SKM-1 (cell line): ENCODE measurements at regions not wholly inside any gene's neighbourhood (a gene's known extent, or its start where the extent isn't known, plus 50 kb on each side); places are given as distances from the start of the nearest gene placed in this dataset.

Source experiments
- DNase-seq: peaks from one replicate; lab custom pipeline; 2025; ENCODE audit not compliant: unreplicated experiment; lab: John Stamatoyannopoulos, UW

DNA sequence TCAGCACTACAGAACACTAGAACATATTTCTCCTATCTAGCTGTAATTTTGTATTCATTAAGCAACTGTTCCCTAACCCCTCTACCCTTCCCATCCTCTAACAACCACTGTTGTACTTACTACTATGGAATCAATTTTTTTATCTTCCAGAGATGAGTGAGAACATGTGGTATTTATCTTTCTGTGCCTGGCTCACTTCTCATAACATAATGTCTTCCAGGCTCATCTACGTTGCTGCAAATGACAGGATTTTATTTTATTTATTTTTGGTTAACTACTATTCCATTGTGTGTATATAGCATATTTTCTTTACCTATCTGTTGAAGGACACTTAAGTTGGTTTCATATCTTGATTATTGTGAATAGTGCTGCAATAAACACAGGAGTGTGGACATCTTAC lies 200.9 kb upstream of the CHRM2 start:
- DNase-seq = no peak

DNA sequence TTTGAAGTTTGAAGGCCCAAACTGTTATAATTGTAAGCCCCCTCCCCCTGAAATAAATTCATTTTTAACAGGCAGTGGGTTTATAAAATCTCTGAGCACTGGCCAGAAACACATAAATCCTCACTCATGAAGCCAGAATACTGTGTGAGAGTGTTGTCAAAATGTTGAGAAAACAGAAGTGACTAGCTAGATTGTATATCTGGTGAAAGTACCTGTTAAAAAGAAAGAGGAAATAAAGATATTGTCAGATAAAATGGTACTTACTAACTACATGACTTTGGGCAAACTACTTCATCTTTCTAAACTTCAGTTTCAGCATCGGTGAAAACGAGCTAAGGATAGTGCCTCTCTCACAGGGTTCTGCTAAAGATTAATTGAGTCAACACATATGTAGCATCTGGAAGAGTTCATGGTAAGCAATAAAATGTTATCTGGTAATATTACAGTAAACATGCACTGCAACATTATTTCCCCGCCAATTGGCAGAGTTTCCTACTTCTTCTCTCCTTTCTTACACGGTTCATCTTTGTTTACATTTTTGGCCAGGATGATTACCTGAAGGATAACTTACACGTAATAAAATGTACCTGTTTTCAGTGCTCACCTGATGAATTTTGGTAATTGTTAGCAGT lies 202.5 kb upstream of the CHRM2 start:
- DNase-seq = no peak

DNA sequence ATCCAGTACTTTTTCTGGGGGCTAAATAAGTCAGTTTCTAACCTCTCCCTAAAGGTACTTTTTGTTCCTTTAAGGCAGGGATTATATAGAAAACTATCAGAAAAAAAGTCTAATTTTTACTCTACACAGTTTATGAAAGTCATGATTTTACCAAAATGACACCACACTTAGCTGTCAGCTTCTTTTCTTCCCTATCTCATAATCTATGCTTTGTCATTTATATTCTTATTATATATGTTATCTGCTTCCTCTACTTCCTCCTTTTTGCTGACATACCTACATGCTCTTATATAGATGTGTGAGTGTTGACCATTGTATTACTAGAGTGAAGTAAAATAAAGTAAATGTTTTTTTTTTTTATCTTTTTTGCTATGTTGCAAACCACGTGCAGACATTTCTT lies 203.9 kb upstream of the CHRM2 start:
- no peak for DNase-seq

DNA sequence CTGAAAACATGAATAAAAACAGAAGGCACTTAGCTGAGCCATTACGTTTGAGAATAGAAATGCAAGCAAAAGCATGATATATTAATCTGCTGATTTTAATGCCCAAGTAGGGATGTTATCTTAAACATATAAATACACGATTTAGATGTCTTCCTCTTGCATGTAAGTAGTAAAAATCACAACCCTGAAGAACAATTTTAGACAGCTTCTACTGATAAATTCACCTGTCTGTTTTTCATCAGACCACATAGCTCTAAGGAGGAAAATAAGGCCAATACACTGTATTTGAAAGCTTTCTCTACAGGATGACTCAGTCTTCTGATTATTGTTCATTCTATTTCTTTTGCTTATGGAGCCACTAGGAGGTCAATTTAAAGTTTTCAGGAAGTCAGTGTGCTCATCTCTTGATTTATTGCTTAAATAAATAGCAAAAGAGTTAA lies 210.9 kb upstream of the CHRM2 start:
- DNase-seq = no peak

DNA sequence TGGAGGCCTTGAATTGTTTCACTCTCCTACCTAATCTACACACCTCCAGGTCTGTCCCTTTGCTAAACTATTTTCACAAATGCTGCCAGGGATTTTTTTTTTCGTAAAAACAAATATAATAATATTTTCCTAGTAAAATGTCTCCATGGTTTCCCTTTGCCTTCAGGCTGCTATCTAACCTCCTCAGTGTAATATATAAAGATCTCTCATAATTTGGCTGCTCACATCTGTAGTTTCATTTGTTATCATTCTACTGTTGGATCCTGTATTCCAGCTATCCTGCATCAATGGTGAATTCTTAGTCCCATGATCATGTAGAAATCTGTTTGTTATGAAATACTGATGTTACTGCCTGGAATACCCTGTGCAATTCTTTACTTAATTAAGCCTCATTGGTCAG lies 211.9 kb upstream of the CHRM2 start:
- DNase-seq = no peak

DNA sequence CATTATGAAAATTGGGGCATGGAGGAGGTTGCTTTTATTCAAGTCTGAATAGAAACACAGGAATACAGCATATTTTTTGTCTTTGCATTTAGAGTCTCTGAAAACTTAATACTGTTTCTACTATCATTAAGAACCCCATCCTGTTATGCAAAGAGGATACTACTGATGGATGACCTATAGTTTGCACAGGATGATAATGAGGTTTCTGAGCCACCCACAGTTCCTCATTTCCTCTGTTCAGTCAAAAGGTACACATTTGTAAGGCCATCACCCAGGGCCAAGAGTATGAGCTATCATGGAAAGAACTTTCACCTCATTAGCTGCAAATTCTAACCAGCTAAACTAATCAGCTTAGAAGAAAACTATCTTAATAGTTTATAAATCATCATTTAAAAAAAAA lies 213.0 kb upstream of the CHRM2 start:
- no peak for DNase-seq

DNA sequence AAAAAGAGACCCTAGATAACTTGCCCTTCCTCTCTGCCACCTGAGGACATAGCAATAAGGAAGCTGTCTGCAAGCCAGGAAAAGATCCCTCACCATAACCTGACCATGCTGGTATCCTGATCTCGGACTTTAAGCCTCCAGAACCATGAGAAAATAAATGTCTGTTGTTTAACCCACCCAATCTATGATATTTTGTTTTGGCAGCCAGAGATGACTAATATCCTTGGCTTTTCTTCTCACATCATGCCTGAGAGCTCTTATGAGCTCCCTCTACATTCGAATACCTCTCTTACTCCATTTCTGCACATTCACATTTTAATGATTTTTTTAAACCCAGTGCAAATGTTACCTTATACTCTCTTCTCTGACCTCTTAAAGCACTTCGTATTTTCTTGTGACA lies 214.0 kb upstream of the CHRM2 start:
- DNase-seq = no peak

DNA sequence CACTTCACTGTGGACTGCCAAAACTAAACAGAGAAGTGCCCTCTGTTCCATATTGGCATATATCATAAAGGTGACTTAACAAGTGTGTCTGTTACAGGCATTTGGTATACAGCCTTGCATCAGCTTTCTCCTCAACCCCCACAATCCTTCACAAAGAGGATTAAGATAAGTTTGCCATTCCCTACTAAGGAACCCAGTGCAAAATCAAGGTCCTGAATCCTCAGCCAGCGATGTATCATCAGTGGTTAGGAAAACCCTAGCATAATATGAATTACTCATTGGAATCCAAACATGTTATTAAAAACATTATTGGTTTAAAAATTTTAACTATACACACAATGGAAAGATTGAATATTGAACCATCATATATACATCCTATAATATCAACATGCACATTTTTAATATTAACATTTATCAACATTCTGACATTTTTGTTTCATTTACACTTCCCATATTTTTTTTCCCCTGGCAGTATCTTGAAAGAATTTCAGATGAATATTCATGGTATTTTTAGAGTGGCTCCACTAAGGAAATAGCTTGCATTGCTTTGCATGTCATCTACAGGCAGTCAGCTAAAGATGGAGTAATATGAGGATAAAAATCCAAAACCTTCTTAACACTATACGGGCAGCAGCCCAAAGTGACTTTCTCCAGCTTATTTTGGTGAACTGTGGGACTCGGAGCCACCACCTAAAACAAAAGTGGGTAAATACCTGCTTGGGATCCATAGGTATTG lies 215.6 kb upstream of the CHRM2 start:
- DNase-seq = no peak

DNA sequence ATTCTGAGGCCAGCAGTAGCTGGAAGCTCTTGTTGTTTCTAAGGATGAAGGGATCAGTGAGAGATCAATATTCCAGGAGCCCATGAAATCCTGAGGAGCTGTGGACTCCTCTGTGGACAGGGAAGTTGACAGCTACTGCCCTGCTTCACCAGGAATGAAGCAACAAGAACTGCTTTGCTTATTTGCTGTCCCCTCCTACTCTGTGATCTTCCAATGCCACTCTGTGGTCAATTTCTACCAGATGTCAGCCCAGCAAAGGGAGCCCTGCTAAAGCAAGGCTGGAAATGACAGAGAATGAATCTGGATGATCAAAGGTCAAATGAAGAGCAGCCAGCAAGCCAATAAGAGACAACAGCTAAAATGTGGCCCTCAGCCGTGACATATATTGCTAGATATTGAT lies 227.5 kb upstream of the CHRM2 start:
- DNase-seq = no peak

DNA sequence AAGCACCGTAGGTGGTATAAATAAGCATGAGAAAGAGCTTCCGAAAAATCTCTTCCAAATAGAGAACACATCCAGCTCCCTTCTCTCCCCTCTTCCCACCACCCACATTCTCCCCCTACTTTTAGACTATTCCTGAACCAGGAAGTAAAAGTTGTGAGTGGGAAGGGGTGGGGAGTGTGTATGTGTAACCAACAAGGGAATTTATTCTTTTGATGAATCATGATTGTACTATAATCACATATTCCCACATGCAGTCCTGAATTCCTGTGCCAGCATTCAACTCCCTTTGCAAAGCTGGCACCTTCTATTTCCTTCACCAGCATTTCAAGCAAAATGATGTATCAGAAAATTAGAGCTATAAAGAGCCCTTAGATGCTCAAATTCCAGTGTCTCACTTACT lies 230.6 kb upstream of the CHRM2 start:
- no peak for DNase-seq

DNA sequence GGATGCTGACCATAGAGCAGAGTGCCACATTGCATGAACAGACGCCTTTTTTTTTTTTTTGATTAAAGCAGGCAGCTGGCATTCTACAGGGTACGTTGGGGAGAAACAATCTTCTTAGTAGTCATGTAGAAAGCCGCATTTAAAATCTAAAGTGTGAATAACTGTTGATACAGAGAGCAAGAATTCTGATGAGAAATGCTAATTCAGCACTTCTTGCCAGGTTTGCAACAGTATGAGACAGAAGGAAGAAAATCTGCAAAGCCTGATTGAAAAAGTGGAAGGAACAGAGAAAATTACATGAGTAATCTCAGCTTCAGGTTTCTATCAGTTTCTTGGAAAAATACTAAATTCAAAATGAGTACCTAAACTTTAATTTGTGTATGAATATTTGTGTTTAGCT lies 232.7 kb upstream of the CHRM2 start:
- DNase-seq = no peak

DNA sequence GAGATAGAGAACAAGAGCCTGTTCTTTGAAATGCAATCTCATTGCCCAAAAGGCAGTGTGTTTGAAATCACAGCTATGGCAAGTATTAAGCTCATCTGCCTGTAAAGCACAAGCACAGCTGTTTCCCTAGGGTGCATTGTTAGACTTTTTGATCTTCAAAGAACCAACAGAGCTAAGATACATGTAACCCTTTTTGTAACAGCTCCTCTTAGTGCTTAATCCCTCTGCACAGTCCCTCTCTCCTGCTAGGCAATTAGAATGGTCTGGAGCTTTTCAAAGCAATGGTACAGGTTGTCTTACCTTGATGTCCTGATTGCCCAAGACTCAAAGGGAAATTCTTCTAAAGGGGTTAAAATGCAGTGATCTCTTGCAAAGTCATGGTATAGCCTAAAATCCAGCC lies 249.6 kb upstream of the CHRM2 start:
- no peak for DNase-seq

DNA sequence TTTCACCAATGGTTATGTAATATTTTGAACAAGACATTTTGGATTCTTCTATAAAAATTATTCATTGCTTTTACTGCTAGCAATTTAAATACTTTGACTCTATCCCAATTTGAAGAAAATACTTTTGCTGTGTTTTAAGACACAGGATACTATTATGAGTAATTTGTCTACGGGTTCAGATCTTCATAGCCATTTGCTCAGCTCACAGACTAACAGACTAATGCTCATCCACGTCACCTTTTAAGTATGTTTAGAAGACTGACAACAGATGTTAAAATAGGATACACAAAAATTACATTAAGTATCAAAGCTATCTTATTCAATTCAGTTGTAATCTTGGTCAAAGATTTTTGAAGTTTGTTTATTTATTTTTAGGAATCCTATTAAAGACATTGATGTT lies 251.3 kb upstream of the CHRM2 start:
- no peak for DNase-seq

DNA sequence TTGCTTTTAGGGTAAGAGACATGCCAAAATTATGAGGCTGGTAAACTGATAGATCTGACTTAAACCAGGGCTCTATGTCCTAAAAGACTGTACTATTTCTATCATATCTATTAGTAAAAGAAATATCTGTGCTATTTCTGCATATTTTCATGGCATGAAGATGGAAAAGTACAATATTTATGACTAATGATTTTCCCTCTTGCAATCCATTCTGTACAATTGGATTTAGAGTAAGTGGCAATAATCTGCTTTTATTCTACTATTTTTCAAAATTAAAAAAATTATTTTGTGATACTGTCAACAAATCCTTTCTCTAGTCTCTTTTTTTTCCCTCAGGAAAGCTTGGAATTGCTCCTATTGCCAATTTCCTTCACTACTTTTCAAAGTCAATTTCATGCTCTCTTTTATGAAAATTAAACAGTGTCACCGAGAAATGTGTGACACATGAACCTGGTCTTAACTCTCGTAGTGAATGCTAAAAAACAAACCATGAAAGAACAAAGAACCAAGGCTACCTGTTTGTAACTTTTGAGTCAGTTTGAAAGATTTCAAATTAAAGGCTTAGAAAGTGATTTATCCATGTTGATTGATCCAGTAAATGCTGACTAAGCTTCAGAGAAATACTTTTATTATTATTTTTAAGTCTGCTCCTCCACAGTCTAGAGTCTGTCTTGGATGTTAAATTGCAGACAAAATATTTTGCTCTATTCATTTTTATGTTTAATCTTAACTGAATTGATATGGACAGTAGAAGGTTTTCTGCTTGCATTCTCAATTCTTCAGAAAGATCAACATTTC lies 262.7 kb upstream of the CHRM2 start:
- DNase-seq = no peak

DNA sequence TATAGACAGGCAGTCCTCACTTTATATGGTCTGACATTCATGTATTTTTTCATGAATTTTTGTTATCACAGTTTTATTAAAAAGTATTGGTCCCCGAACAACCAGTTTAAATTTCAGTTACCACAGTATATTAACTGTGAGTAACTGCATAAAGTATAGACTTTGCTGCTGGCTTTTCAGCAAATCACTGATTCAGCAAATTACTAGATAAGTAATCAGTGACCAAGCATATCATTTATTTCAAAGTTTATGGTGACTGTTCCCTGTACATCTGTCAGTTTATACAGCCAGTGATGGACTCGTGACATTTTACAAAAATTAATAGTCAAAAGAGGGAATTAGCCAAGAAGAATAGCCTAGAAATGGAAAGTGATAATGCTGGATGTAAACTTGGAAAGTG lies 266.7 kb upstream of the CHRM2 start:
- no peak for DNase-seq

DNA sequence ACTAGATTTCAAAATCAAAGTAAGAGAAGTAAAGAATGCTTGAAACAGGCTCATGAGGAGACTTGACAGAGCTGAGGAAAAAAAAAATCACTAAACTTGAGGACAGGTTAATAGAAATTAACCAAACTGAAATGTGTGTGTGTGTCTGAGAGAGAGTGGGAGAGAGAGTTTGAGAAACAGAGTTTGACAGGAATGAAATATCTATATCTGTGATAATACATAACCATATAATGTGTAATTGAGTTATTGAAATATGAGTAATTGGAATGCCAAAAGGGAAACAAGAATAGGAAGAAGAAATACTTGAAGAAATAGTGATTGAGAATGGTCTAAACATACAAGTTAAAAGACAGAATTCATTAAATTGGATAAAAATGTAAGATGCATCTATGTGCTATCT lies 268.0 kb upstream of the CHRM2 start:
- DNase-seq = no peak

DNA sequence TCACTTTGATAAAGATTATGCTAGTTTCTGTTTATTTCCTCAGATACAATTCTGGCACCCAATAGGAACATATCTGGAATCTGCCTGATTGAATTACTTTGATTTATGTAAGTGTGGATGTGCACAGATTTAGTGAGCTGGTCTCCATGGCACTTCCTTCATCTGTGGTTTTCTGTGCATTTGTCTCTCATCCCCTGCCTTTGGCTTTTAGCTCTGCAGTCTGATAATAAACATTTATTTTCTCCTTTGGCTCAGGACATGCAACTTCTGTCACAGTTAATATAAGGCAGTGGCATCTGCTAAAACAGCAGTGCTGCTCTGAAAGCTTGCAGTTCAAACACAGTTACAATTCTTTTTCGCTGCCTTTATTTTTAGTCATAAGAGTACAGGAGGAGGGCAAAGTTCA lies 273.7 kb upstream of the CHRM2 start:
- DNase-seq = no peak

DNA sequence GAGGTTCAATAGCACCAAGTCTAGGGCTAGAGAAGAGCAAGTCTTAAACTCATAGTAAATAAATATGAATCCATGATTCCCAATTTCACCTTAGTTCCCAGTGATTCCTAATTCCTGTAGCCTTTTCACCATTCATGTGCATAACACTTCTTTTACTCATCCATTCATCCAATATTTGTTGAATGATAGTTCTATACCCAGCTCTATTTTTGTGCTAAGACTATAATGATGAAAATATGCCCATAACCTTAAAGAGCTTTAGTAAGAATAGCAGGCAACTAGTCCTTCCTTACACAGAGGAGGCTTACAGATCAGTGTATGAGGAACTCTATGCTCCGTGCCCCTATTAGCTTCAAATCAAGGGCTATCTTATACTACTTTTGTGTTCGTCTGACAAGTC lies 280.2 kb upstream of the CHRM2 start:
- DNase-seq = no peak

DNA sequence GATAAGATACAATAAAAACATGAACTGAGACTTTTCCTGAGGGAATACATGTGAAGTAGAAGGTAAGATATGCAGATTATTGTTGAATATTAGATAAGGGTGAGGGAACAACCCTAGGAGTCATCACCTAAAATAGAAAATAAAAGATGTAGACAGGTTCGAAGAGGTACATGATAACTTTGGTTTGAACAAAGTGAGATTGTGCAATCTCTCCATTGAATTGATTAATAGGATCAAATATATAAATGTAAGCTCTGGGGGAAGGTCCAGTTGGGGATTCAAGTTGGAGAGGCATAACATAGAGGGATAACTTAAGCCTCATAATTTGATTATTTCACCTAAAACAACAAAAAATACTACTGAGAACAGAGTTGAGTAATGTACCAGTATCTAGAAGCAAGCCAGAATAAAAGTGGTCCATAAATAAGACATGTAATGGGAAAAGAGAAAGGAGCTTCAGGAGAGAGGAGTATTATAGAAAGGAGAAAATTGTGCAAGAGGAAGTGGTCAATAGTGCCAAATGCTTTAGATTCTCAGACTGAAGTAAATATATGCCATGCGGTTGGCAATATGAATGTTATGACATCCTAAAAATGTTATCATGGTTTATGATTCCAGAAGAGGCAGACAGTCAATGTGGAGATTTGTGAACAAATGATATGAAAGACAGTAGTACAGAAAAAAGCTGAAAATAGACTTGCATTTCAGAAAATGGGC lies 282.3 kb upstream of the CHRM2 start:
- no peak for DNase-seq

DNA sequence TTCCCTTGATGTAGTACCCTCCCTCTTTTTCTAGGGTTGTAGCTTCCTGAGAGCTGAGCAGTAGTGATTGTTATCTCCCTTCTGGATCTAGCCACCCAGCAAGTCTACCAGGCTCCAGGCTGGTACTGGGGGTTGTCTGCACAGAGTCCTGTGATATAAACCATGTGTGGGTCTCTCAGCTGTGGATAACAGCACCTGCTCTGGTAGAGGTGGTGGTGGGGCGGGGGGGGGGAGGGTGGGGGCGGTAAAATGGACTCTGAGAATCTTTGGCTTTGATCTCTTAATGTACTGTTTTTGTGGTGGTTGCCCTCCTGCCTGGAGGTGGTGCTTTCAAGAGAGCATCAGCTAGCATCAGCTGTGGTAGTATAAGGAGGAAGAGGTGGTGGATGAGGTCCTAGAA lies 302.0 kb upstream of the CHRM2 start:
- DNase-seq = no peak

DNA sequence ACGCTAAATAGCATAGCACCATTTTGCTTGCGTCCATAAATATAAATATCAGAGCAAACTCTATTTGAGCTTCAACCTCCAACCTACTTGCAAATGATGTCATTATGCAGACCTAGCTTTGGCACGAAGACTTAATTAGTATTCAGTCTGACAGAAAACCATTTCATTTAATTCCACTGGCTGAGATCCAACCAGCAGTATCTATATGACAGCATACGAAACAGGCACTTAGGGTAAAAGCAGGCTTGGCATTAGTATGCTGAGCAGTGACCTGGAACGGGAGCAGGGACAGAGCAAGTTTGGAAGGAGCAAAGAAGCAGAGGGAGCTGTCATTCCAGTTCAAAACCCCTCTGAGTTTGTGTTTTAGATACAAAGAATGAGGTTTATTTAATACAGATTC lies 312.5 kb upstream of the CHRM2 start:
- DNase-seq = no peak

DNA sequence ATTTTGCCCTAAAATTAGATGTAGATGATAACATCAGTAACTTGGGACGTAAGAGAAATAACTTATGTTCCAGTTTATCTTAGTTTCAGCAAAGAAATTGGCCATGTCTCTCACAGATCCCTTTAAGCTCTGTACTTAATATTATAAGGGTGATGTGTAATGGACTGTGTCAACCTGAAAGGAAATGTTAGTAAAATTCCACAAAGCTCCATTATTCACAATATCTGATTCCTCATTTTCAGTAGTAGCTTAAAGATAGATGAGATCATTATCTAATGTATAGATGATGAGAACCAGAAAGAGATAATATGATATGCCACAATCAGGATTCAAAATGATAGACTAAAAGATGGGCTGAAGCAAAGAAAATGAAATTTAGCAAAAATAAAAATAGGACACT lies 316.8 kb upstream of the CHRM2 start:
- DNase-seq = no peak
